ENCODE measurements at regions not wholly inside any gene's neighbourhood (a gene's known extent, or its start where the extent isn't known, plus 50 kb on each side); places are given as distances from the start of the nearest gene placed in this dataset.

DNA sequence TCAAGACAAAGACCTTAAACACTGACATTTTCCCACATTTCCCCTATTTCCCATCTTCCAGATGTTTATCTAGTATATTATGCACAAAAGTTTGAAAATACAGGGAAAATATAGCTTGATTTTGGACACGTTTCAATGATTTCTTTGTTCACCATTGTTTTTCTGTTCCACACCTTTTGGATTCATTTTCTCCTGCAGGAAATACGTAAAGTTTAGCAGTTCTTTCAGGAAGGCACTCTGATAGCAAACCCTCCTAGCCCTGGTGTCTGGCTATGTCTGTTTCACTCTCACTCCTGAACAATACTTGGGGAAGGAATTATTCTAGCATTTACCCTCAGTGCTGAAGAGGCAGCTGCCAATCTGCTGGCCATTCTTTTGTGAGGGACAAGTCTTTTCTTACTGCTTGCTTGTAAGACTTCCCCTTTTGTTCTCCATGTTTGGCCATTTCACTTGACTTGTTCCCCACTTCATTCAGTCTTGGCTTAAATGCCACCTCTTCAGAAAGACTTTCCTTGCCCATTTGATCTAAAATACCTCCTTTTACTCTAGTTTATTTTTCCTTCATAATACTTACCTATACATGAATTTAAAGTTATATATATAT lies 195.4 kb downstream of the RNF152 start (continued):
- TF ChIP-seq, protein P1, sequence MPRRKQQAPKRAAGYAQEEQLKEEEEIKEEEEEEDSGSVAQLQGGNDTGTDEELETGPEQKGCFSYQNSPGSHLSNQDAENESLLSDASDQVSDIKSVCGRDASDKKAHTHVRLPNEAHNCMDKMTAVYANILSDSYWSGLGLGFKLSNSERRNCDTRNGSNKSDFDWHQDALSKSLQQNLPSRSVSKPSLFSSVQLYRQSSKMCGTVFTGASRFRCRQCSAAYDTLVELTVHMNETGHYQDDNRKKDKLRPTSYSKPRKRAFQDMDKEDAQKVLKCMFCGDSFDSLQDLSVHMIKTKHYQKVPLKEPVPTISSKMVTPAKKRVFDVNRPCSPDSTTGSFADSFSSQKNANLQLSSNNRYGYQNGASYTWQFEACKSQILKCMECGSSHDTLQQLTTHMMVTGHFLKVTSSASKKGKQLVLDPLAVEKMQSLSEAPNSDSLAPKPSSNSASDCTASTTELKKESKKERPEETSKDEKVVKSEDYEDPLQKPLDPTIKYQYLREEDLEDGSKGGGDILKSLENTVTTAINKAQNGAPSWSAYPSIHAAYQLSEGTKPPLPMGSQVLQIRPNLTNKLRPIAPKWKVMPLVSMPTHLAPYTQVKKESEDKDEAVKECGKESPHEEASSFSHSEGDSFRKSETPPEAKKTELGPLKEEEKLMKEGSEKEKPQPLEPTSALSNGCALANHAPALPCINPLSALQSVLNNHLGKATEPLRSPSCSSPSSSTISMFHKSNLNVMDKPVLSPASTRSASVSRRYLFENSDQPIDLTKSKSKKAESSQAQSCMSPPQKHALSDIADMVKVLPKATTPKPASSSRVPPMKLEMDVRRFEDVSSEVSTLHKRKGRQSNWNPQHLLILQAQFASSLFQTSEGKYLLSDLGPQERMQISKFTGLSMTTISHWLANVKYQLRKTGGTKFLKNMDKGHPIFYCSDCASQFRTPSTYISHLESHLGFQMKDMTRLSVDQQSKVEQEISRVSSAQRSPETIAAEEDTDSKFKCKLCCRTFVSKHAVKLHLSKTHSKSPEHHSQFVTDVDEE (CRISPR knock-in tag; IDR thresholded peaks at IDR 0.05), result no peak
- no peak for TF ChIP-seq PPARA (CRISPR knock-in tag; IDR thresholded peaks at IDR 0.05; ENCODE audit: borderline replicate concordance)

DNA sequence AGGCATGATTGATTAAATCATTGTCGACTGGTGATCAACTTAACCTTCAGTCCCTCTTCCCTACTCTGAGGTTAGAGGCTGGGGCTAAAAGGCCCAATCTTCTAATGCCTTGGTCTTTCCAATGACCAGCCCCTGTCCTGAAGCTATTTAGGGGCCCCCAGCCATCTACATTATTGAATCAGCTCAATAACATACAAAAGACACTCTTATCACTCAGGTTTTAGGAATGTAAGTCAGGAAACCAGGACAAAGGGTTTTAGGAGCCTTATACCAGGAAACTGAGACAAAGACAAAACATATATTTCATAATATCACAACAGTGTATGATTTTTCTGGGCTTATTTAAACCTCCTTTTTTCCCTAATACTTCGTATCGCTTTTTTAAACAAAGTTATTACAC lies 198.6 kb downstream of the RNF152 start:
- TF ChIP-seq, protein P2, sequence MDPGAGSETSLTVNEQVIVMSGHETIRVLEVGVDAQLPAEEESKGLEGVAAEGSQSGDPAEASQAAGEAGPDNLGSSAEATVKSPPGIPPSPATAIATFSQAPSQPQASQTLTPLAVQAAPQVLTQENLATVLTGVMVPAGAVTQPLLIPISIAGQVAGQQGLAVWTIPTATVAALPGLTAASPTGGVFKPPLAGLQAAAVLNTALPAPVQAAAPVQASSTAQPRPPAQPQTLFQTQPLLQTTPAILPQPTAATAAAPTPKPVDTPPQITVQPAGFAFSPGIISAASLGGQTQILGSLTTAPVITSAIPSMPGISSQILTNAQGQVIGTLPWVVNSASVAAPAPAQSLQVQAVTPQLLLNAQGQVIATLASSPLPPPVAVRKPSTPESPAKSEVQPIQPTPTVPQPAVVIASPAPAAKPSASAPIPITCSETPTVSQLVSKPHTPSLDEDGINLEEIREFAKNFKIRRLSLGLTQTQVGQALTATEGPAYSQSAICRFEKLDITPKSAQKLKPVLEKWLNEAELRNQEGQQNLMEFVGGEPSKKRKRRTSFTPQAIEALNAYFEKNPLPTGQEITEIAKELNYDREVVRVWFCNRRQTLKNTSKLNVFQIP (CRISPR knock-in tag; IDR thresholded peaks at IDR 0.05; ENCODE audit: borderline replicate concordance, low read depth), result no peak
- no peak for TF ChIP-seq ESRRG (CRISPR knock-in tag; IDR thresholded peaks at IDR 0.05)
- no peak for TF ChIP-seq BACH2 (CRISPR knock-in tag; IDR thresholded peaks at IDR 0.05; ENCODE audit: borderline replicate concordance)
- TF ChIP-seq SNAI2 (CRISPR knock-in tag; IDR thresholded peaks at IDR 0.05), result no peak
- TF ChIP-seq, protein P3, sequence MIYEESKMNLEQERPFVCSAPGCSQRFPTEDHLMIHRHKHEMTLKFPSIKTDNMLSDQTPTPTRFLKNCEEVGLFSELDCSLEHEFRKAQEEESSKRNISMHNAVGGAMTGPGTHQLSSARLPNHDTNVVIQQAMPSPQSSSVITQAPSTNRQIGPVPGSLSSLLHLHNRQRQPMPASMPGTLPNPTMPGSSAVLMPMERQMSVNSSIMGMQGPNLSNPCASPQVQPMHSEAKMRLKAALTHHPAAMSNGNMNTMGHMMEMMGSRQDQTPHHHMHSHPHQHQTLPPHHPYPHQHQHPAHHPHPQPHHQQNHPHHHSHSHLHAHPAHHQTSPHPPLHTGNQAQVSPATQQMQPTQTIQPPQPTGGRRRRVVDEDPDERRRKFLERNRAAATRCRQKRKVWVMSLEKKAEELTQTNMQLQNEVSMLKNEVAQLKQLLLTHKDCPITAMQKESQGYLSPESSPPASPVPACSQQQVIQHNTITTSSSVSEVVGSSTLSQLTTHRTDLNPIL (CRISPR knock-in tag; IDR thresholded peaks at IDR 0.05; ENCODE audit: low read depth), result no peak
- no peak for TF ChIP-seq ZNF70 (CRISPR knock-in tag; IDR thresholded peaks at IDR 0.05)
- TF ChIP-seq, protein P4, sequence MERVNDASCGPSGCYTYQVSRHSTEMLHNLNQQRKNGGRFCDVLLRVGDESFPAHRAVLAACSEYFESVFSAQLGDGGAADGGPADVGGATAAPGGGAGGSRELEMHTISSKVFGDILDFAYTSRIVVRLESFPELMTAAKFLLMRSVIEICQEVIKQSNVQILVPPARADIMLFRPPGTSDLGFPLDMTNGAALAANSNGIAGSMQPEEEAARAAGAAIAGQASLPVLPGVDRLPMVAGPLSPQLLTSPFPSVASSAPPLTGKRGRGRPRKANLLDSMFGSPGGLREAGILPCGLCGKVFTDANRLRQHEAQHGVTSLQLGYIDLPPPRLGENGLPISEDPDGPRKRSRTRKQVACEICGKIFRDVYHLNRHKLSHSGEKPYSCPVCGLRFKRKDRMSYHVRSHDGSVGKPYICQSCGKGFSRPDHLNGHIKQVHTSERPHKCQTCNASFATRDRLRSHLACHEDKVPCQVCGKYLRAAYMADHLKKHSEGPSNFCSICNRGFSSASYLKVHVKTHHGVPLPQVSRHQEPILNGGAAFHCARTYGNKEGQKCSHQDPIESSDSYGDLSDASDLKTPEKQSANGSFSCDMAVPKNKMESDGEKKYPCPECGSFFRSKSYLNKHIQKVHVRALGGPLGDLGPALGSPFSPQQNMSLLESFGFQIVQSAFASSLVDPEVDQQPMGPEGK (CRISPR knock-in tag; IDR thresholded peaks at IDR 0.05; ENCODE audit: borderline replicate concordance), result no peak
- TF ChIP-seq, protein P5, sequence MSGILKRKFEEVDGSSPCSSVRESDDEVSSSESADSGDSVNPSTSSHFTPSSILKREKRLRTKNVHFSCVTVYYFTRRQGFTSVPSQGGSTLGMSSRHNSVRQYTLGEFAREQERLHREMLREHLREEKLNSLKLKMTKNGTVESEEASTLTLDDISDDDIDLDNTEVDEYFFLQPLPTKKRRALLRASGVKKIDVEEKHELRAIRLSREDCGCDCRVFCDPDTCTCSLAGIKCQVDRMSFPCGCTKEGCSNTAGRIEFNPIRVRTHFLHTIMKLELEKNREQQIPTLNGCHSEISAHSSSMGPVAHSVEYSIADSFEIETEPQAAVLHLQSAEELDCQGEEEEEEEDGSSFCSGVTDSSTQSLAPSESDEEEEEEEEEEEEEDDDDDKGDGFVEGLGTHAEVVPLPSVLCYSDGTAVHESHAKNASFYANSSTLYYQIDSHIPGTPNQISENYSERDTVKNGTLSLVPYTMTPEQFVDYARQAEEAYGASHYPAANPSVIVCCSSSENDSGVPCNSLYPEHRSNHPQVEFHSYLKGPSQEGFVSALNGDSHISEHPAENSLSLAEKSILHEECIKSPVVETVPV (CRISPR knock-in tag; IDR thresholded peaks at IDR 0.05), result no peak
- no peak for TF ChIP-seq OSR1 (CRISPR knock-in tag; IDR thresholded peaks at IDR 0.05)
- TF ChIP-seq ZFP30 (CRISPR knock-in tag; IDR thresholded peaks at IDR 0.05), result no peak
- no peak for TF ChIP-seq TOX (CRISPR knock-in tag; IDR thresholded peaks at IDR 0.05; ENCODE audit: borderline replicate concordance)
- no peak for TF ChIP-seq ISL1 (CRISPR knock-in tag; IDR thresholded peaks at IDR 0.05)
- TF ChIP-seq, protein P1 (CRISPR knock-in tag; IDR thresholded peaks at IDR 0.05), result no peak
- no peak for TF ChIP-seq TCF4 (CRISPR knock-in tag; IDR thresholded peaks at IDR 0.05; ENCODE audit: borderline replicate concordance)
- no peak for TF ChIP-seq RARB (CRISPR knock-in tag; IDR thresholded peaks at IDR 0.05)
- no peak for TF ChIP-seq PPARA (CRISPR knock-in tag; IDR thresholded peaks at IDR 0.05; ENCODE audit: borderline replicate concordance)
- no peak for TF ChIP-seq GLIS3 (CRISPR knock-in tag; IDR thresholded peaks at IDR 0.05)
- TF ChIP-seq ZNF8 (CRISPR knock-in tag; IDR thresholded peaks at IDR 0.05), result no peak
- no peak for TF ChIP-seq ZC3H10 (CRISPR knock-in tag; IDR thresholded peaks at IDR 0.05)

More for the DNA sequence above, 198.6 kb downstream of the RNF152 start:
- no peak for ATAC-seq
